A673 (cell line): ENCODE measurements at regions not wholly inside any gene's neighbourhood (a gene's known extent, or its start where the extent isn't known, plus 50 kb on each side); places are given as distances from the start of the nearest gene placed in this dataset.

ENCODE experiments used
- BruUV-seq: library from RNA; stranded (reverse); fragments of 400-500 nt; replicated peaks from 2 replicates; lab custom pipeline; 2021; lab: Mats Ljungman, UMichigan
- CTCF ChIA-PET: fragments of 300-600 bp; sonication (Branson Sonifier 250); formaldehyde crosslinking; loops from one replicate; lab custom pipeline; 2022; ENCODE audit warnings: antibody characterized with exemption; lab: Charles Lee
- POLR2A ChIA-PET: fragments of 300-600 bp; sonication (Branson Sonifier 250); formaldehyde crosslinking; loops from one replicate; lab custom pipeline; 2022; ENCODE audit warnings: antibody characterized with exemption; ENCODE audit not compliant: low non-redundant PET; lab: Charles Lee
- DNase-seq: peaks from one replicate; pipeline ENCODE4 v3.0.0-alpha.2; 2015; ENCODE audit warnings: low spot score
- H3K27ac ChIP-seq: fragments of 200-600 bp; sonication (generic); 2 replicates; pipeline ENCODE4 v1.5.1; 2016; ENCODE audit warnings: mixed run types, low read depth, mild to moderate bottlenecking, mixed read lengths, antibody characterized with exemption, low read length; ENCODE audit not compliant: poor library complexity, severe bottlenecking
- H3K27me3 ChIP-seq: fragments of 200-600 bp; sonication (generic); replicated peaks from 2 replicates; pipeline ENCODE4 v1.6.1; 2017; ENCODE audit warnings: mixed run types, low read depth, mild to moderate bottlenecking, mixed read lengths, antibody characterized with exemption, low read length; ENCODE audit not compliant: insufficient read depth, poor library complexity
- H3K36me3 ChIP-seq: fragments of 200-600 bp; sonication (generic); 2 replicates; pipeline ENCODE4 v1.6.1; 2016; ENCODE audit warnings: mixed run types, mild to moderate bottlenecking, mixed read lengths, antibody characterized with exemption, low read length; ENCODE audit not compliant: insufficient read depth, poor library complexity, severe bottlenecking
- H3K4me1 ChIP-seq: fragments of 200-600 bp; sonication (generic); 2 replicates; pipeline ENCODE4 v1.6.1; 2017; ENCODE audit warnings: mixed run types, mild to moderate bottlenecking, mixed read lengths, antibody characterized with exemption, low read length; ENCODE audit not compliant: insufficient read depth, poor library complexity, severe bottlenecking
- H3K4me3 ChIP-seq: fragments of 200-600 bp; sonication (generic); 2 replicates; pipeline ENCODE4 v1.5.1; 2016; ENCODE audit warnings: low read depth, mixed run types, mild to moderate bottlenecking, mixed read lengths, low read length; ENCODE audit not compliant: poor library complexity, severe bottlenecking
- H3K9me3 ChIP-seq: fragments of 200-600 bp; sonication (generic); 2 replicates; pipeline ENCODE4 v1.6.1; 2016; ENCODE audit warnings: mixed run types, low read depth, mild to moderate bottlenecking, mixed read lengths, antibody characterized with exemption, low read length; ENCODE audit not compliant: poor library complexity, severe bottlenecking
- EZH2 ChIP-seq: fragments of 200-600 bp; sonication (generic); IDR thresholded peaks from 2 replicates; pipeline ENCODE4 v1.6.1; 2017; ENCODE audit warnings: borderline replicate concordance, low read depth, mild to moderate bottlenecking, mixed read lengths, antibody characterized with exemption, low read length; ENCODE audit not compliant: poor library complexity, severe bottlenecking
- intact Hi-C: fragments of 100-400 bp; cut with micrococcal nuclease; formaldehyde crosslinking; loops from one replicate; pipeline ENCODE4 v1.10.0; 2022; ENCODE audit not compliant: unreplicated experiment
- TF ChIP-seq, protein P1 (sequence below): fragments of 300-800, 200-600 bp; sonication (generic); conservative IDR thresholded peaks from 2 replicates; pipeline ENCODE4 v1.5.1; 2017; ENCODE audit warnings: low read depth, mild to moderate bottlenecking, antibody characterized with exemption, low read length, moderate library complexity, mixed read lengths

DNA sequence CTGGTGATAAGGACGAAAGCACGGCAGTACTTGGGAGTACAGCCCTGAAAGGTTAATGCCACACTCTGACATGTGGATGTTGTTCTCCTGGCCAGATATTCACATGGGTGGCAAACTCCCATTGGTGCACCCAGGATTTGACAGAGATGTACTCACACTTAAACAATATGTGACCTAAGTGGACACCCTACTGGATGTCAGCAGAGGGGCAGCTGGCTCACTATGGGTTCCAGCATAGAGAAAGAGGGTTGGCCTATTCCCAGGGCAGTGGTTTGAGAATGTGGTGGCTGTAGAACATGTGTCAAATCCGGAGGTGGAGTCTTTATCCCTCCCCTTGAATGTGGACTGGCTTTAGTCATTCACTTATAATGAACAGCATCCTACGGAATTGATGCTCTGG lies 333.2 kb downstream of the DHX35 start:
- H3K27me3 ChIP-seq: no peaks in the 10 kb centered on the region
- no peak overlapping the region for H3K27ac ChIP-seq
- ChIA-PET CTCF (no interaction called here), POLR2A (no interaction called here)
- no peak overlapping the region for H3K4me3 ChIP-seq
- no peaks in the 10 kb centered on the region for H3K9me3 ChIP-seq
- TF ChIP-seq EZH2: no peak
- TF ChIP-seq, protein P1, sequence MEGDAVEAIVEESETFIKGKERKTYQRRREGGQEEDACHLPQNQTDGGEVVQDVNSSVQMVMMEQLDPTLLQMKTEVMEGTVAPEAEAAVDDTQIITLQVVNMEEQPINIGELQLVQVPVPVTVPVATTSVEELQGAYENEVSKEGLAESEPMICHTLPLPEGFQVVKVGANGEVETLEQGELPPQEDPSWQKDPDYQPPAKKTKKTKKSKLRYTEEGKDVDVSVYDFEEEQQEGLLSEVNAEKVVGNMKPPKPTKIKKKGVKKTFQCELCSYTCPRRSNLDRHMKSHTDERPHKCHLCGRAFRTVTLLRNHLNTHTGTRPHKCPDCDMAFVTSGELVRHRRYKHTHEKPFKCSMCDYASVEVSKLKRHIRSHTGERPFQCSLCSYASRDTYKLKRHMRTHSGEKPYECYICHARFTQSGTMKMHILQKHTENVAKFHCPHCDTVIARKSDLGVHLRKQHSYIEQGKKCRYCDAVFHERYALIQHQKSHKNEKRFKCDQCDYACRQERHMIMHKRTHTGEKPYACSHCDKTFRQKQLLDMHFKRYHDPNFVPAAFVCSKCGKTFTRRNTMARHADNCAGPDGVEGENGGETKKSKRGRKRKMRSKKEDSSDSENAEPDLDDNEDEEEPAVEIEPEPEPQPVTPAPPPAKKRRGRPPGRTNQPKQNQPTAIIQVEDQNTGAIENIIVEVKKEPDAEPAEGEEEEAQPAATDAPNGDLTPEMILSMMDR: no peak
- no peak for DNase-seq
- no peaks in the 10 kb centered on the region for H3K36me3 ChIP-seq
- no TSS peak for BruUV-seq
- H3K4me1 ChIP-seq: no peaks in the 10 kb centered on the region
- intact Hi-C loops: no loop called here

DNA sequence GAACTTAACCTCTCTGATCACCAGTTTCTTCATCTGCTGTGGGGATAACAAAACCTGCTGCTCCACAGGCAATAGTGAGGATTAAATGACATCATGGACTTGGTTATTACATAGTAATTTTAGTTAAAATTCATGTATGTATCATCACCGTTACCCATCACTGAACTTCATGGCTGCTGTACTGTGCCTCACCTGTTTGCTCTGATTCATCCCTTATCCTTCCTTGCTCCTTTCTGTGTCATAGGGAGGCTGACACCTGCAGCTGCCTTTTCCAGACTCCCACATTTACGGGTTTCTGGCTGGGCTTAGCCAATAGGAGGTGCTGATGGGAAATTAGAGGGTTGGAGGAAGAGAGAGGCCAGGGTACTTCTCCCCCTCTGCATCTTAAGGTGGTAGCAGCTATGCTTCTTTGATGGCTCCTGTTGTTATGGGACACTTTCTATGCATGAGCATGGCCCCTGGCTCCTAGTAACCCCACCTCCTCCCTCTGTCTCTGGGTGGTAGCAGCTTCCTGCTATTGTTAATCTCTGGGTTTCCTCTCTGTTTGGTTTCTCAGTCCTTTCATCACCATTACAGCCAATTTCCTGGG lies 332.1 kb downstream of the DHX35 start:
- POLR2A ChIA-PET: no interaction called here
- no peak for DNase-seq
- CTCF ChIA-PET: no interaction called here

DNA sequence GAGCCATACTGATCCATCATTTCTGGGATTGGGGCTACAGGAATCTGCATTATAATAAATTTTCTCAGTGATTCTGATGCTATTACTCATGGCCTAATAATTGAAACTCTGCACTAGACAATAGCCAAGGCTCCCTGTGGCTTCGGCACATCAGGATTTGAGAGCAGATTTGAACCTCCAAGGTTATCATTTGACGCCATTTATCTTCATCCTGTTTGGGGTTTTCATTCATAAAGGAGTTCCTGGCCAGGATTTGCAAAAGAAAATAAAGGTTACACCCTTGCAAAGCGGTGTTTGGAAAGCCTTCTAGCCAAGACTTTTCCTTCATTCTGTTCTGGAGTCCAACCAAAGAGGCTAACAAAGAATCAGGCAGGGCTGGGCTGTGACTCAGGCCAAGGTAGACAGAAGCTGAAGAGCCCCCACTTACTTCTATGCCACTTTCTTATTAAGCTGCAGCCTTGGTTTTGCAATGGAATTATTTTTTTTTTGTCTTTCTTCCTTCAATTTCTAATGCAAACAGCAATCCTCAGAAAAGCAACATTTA lies 330.1 kb downstream of the DHX35 start:
- ChIA-PET POLR2A (no interaction called here), CTCF (no interaction called here)
- H3K27me3 ChIP-seq: no peaks in the 10 kb centered on the region
- DNase-seq: no peak
- no peaks in the 10 kb centered on the region for H3K36me3 ChIP-seq
- H3K9me3 ChIP-seq: peaks cover 8% of the 10 kb centered on the region
- TF ChIP-seq, protein P1: no peak
- TF ChIP-seq EZH2: no peak
- BruUV-seq: no TSS peak
- H3K4me1 ChIP-seq: no peaks in the 10 kb centered on the region
- no peak overlapping the region for H3K27ac ChIP-seq
- intact Hi-C loops: no loop called here
- no peak overlapping the region for H3K4me3 ChIP-seq

More for the DNA sequence above, 332.1 kb downstream of the DHX35 start:
- intact Hi-C loops: no loop called here
- Histone ChIP-seq H3K36me3 (no peaks in the 10 kb centered on the region), H3K4me3 (no peak overlapping the region), H3K27me3 (no peaks in the 10 kb centered on the region), H3K4me1 (no peaks in the 10 kb centered on the region), H3K9me3 (no peaks in the 10 kb centered on the region), H3K27ac (no peak overlapping the region)
- no TSS peak for BruUV-seq
- TF ChIP-seq, protein P1: no peak
- no peak for TF ChIP-seq EZH2
